ENCODE measurements at regions not wholly inside any gene's neighbourhood (a gene's known extent, or its start where the extent isn't known, plus 50 kb on each side); places are given as distances from the start of the nearest gene placed in this dataset.
"Not testable (repeated sequence)": the region's sequence is repeated elsewhere in the genome, so short reads cannot be mapped to it uniquely, and the experiment has no call there.

- TF ChIP-seq, protein P1, sequence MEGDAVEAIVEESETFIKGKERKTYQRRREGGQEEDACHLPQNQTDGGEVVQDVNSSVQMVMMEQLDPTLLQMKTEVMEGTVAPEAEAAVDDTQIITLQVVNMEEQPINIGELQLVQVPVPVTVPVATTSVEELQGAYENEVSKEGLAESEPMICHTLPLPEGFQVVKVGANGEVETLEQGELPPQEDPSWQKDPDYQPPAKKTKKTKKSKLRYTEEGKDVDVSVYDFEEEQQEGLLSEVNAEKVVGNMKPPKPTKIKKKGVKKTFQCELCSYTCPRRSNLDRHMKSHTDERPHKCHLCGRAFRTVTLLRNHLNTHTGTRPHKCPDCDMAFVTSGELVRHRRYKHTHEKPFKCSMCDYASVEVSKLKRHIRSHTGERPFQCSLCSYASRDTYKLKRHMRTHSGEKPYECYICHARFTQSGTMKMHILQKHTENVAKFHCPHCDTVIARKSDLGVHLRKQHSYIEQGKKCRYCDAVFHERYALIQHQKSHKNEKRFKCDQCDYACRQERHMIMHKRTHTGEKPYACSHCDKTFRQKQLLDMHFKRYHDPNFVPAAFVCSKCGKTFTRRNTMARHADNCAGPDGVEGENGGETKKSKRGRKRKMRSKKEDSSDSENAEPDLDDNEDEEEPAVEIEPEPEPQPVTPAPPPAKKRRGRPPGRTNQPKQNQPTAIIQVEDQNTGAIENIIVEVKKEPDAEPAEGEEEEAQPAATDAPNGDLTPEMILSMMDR (IDR thresholded peaks at IDR 0.05; ENCODE audit: control extremely low read depth in 1 of 3, insufficient read depth in 1 of 3, low read depth in 1 of 3, low read length in 3 of 3), result not testable (repeated sequence)
- not testable (repeated sequence) for TF ChIP-seq POLR2AphosphoS5 (IDR thresholded peaks at IDR 0.05; ENCODE audit: low read depth, low read length); EP300 (IDR thresholded peaks at IDR 0.05; ENCODE audit: borderline replicate concordance in 1 of 2, low read depth in 2 of 2, low read length in 2 of 2); EGR1 (IDR thresholded peaks at IDR 0.05; ENCODE audit: borderline replicate concordance, low read depth, low read length); TAF1 (IDR thresholded peaks at IDR 0.05; ENCODE audit: low read depth, low read length); EZH2 (IDR thresholded peaks at IDR 0.05; ENCODE audit: low read depth, low read length, severe bottlenecking); SIN3A (conservative IDR thresholded peaks at IDR 0.05 in 1 of 2, IDR thresholded peaks at IDR 0.05 in 1 of 2; ENCODE audit: low read depth in 1 of 2, low read length in 2 of 2); BACH1 (IDR thresholded peaks at IDR 0.05; ENCODE audit: low read length); TCF12 (IDR thresholded peaks at IDR 0.05; ENCODE audit: low read depth, low read length); CEBPB (IDR thresholded peaks at IDR 0.05; ENCODE audit: low read depth, low read length)
These were observed 469.2 kb upstream of the FAM174A start for GRCh38 chr5:100066020-100066419.

Data from H1 (cell line).